ENCODE measurements at regions not wholly inside any gene's neighbourhood (a gene's known extent, or its start where the extent isn't known, plus 50 kb on each side); places are given as distances from the start of the nearest gene placed in this dataset.

- H4K8ac ChIP-seq (replicated peaks; ENCODE audit: insufficient read length, low read depth, low read length) = no peak overlapping the region
- H3K27ac ChIP-seq (ENCODE audit: insufficient read length, low read depth, low read length) = no peak overlapping the region
- H3K23ac ChIP-seq (ENCODE audit: insufficient read length, low read depth, low read length) = no peak overlapping the region
- H4K20me1 ChIP-seq (ENCODE audit: control insufficient read depth, insufficient read depth, insufficient read length) = no peaks in the 10 kb centered on the region
- H3K27ac Mint-ChIP-seq = no peak overlapping the region
- H4K91ac ChIP-seq (ENCODE audit: insufficient read length, low read depth, low read length) = no peak overlapping the region
- H2BK20ac ChIP-seq (ENCODE audit: low read depth, low read length, poor library complexity, severe bottlenecking) = no peak overlapping the region
- H3K9me3 Mint-ChIP-seq = no peaks in the 10 kb centered on the region
- H3T11ph ChIP-seq (ENCODE audit: low read length) = no peak overlapping the region
- H2AFZ ChIP-seq (ENCODE audit: low read length) = no peak overlapping the region
- no peak overlapping the region for H3K9ac ChIP-seq (ENCODE audit: extremely low read depth, insufficient read length, low read length)
- peaks cover 4% of the 10 kb centered on the region for H3K27me3 Mint-ChIP-seq (ENCODE audit: low read depth)
- no peak overlapping the region for H3K14ac ChIP-seq (ENCODE audit: insufficient read depth, low read length)
- H3K79me1 ChIP-seq (ENCODE audit: insufficient read depth, low read depth, low read length, poor library complexity, severe bottlenecking) = no peaks in the 10 kb centered on the region
- no peak overlapping the region for H3K4ac ChIP-seq (ENCODE audit: low read depth, low read length)
- no peak overlapping the region for H2BK5ac ChIP-seq (ENCODE audit: insufficient read length, low read length)
- H3K4me1 Mint-ChIP-seq = no peaks in the 10 kb centered on the region
- H3K9me3 ChIP-seq (ENCODE audit: control insufficient read depth, low read depth, low read length) = no peaks in the 10 kb centered on the region
- H2BK12ac ChIP-seq (ENCODE audit: insufficient read length, low read depth, low read length) = no peak overlapping the region
- H3K27me3 ChIP-seq (ENCODE audit: insufficient read depth, low read length) = no peaks in the 10 kb centered on the region
- no peak overlapping the region for H3K4me3 Mint-ChIP-seq
- H3K4me2 ChIP-seq (ENCODE audit: insufficient read depth, insufficient read length, low read length) = no peak overlapping the region
- H3K4me1 ChIP-seq (ENCODE audit: insufficient read depth, low read length) = no peaks in the 10 kb centered on the region
- H3K56ac ChIP-seq (ENCODE audit: insufficient read length, low read depth, low read length) = no peak overlapping the region
- TF ChIP-seq CTCF (conservative IDR thresholded peaks at IDR 0.05) = no peak
- H2AK5ac ChIP-seq (ENCODE audit: insufficient read length, low read length) = no peak overlapping the region
- H3K79me2 ChIP-seq (ENCODE audit: insufficient read depth, low read length) = no peaks in the 10 kb centered on the region
- H2BK15ac ChIP-seq (ENCODE audit: low read depth, low read length) = no peak overlapping the region
- H4K5ac ChIP-seq (ENCODE audit: insufficient read length, low read depth, low read length) = no peak overlapping the region
- no peaks in the 10 kb centered on the region for H3K36me3 Mint-ChIP-seq (ENCODE audit: insufficient read depth in 1 of 3, low read depth in 3 of 3)
- H2BK120ac ChIP-seq (ENCODE audit: low read depth, low read length, poor library complexity, severe bottlenecking) = no peak overlapping the region
- no peaks in the 10 kb centered on the region for H3K23me2 ChIP-seq (ENCODE audit: insufficient read length, low read depth, low read length, poor library complexity, severe bottlenecking)
- no peak for DNase-seq
- H3K18ac ChIP-seq (ENCODE audit: insufficient read length, low read depth, low read length) = no peak overlapping the region
These were observed 62.2 kb upstream of the WNT11 start for GRCh38 chr11:76268498-76268897.

Measured in H9 (cell line).